OCI-LY1 (cell line): ENCODE measurements at regions not wholly inside any gene's neighbourhood (a gene's known extent, or its start where the extent isn't known, plus 50 kb on each side); places are given as distances from the start of the nearest gene placed in this dataset.

Source experiments
- EZH2 ChIP-seq: fragments of 200-600 bp; sonication (generic), shearing (Covaris generic); IDR thresholded peaks from 2 replicates; pipeline ENCODE4 v1.8.0; 2017; ENCODE audit warnings: borderline replicate concordance, mixed run types, mild to moderate bottlenecking, antibody characterized with exemption, low read length, moderate library complexity, mixed read lengths
- TF ChIP-seq, protein P1 (sequence below): fragments of 200-600 bp; sonication (generic), shearing (Covaris generic); IDR thresholded peaks from 2 replicates; pipeline ENCODE4 v1.5.1; 2017; ENCODE audit warnings: mild to moderate bottlenecking, antibody characterized with exemption, low read length, moderate library complexity, mixed read lengths

DNA sequence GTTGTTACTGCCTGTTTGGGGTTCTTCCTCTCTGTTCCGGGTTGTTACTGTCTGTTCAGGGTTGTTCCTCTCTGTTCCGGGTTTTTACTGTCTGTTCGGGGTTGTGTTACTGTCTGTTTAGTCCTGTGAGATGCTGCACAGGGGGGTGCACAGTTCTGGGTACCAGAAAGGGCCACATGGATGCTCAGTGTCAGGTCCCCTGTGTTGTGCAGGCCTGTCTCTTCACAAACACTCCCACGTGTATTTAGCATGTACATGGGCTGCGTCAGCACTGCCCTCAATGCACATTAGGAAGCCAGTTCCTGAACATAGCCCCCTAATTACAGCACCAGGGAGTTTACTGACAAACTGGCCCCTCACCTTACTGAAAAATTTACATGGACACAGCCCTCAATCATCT, 118.5 kb downstream of the DLL1 start:
- TF ChIP-seq, protein P1, sequence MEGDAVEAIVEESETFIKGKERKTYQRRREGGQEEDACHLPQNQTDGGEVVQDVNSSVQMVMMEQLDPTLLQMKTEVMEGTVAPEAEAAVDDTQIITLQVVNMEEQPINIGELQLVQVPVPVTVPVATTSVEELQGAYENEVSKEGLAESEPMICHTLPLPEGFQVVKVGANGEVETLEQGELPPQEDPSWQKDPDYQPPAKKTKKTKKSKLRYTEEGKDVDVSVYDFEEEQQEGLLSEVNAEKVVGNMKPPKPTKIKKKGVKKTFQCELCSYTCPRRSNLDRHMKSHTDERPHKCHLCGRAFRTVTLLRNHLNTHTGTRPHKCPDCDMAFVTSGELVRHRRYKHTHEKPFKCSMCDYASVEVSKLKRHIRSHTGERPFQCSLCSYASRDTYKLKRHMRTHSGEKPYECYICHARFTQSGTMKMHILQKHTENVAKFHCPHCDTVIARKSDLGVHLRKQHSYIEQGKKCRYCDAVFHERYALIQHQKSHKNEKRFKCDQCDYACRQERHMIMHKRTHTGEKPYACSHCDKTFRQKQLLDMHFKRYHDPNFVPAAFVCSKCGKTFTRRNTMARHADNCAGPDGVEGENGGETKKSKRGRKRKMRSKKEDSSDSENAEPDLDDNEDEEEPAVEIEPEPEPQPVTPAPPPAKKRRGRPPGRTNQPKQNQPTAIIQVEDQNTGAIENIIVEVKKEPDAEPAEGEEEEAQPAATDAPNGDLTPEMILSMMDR = no peak
- no peak for TF ChIP-seq EZH2
